Osteocyte (in vitro differentiated cells): ENCODE measurements at regions not wholly inside any gene's neighbourhood (a gene's known extent, or its start where the extent isn't known, plus 50 kb on each side); places are given as distances from the start of the nearest gene placed in this dataset.

Experiments used
- DNase-seq: peaks from one replicate; pipeline ENCODE4 v3.0.0; 2021; ENCODE audit warnings: mixed read lengths; ENCODE audit not compliant: unreplicated experiment; ENCODE audit errors: extremely low spot score
- H3K27ac Mint-ChIP-seq: one replicate; pipeline ENCODE4 v1.8.0; 2021; ENCODE audit warnings: mild to moderate bottlenecking, mixed read lengths; ENCODE audit not compliant: unreplicated experiment
- H3K27me3 Mint-ChIP-seq: one replicate; pipeline ENCODE4 v1.8.0; 2021; ENCODE audit warnings: mixed read lengths; ENCODE audit not compliant: unreplicated experiment
- H3K36me3 Mint-ChIP-seq: one replicate; pipeline ENCODE4 v1.8.0; 2021; ENCODE audit warnings: mixed read lengths; ENCODE audit not compliant: unreplicated experiment
- H3K4me1 Mint-ChIP-seq: one replicate; pipeline ENCODE4 v1.8.0; 2021; ENCODE audit warnings: mixed read lengths; ENCODE audit not compliant: unreplicated experiment
- H3K4me3 Mint-ChIP-seq: one replicate; pipeline ENCODE4 v1.8.0; 2021; ENCODE audit warnings: mild to moderate bottlenecking, moderate library complexity, mixed read lengths; ENCODE audit not compliant: unreplicated experiment
- H3K9me3 Mint-ChIP-seq: one replicate; pipeline ENCODE4 v1.8.0; 2021; ENCODE audit warnings: mixed read lengths; ENCODE audit not compliant: unreplicated experiment
- CTCF ChIP-seq: fragments of 200-600 bp; sonication (generic); IDR thresholded peaks from 2 replicates; pipeline ENCODE4 v1.5.0; 2021; ENCODE audit warnings: antibody characterized with exemption, mild to moderate bottlenecking, moderate library complexity

GRCh38 chr21:35674895-35675470 is 385.3 kb downstream of the SETD4 start:
- H3K4me3 Mint-ChIP-seq: no peak overlapping the region
- H3K36me3 Mint-ChIP-seq: no peaks in the 10 kb centered on the region
- TF ChIP-seq CTCF: no peak
- no peak for DNase-seq
- peaks cover 20% of the 10 kb centered on the region for H3K27me3 Mint-ChIP-seq
- no peak overlapping the region for H3K27ac Mint-ChIP-seq
- H3K4me1 Mint-ChIP-seq: no peaks in the 10 kb centered on the region
- no peaks in the 10 kb centered on the region for H3K9me3 Mint-ChIP-seq

GRCh38 chr21:35674091-35674671 is 386.1 kb downstream of the SETD4 start:
- Mint-ChIP-seq H3K27me3 (peaks cover 17% of the 10 kb centered on the region), H3K9me3 (no peaks in the 10 kb centered on the region)
- TF ChIP-seq CTCF: no peak

GRCh38 chr21:35672313-35672712 is 388.0 kb downstream of the SETD4 start:
- Mint-ChIP-seq H3K36me3 (no peaks in the 10 kb centered on the region), H3K4me1 (no peaks in the 10 kb centered on the region), H3K4me3 (no peak overlapping the region), H3K9me3 (no peaks in the 10 kb centered on the region), H3K27me3 (peaks cover 20% of the 10 kb centered on the region), H3K27ac (no peak overlapping the region)
- DNase-seq: no peak
- no peak for TF ChIP-seq CTCF

More at GRCh38 chr21:35674091-35674671, 386.1 kb downstream of the SETD4 start:
- H3K27ac Mint-ChIP-seq: no peak overlapping the region
- DNase-seq: no peak
- no peaks in the 10 kb centered on the region for H3K36me3 Mint-ChIP-seq
- H3K4me3 Mint-ChIP-seq: no peak overlapping the region
- no peaks in the 10 kb centered on the region for H3K4me1 Mint-ChIP-seq

- H3K27ac Mint-ChIP-seq: no peak overlapping the region
- H3K27me3 Mint-ChIP-seq: peaks cover 46% of the 10 kb centered on the region
- DNase-seq: no peak
- TF ChIP-seq CTCF: no peak
- no peak overlapping the region for H3K4me3 Mint-ChIP-seq
- no peaks in the 10 kb centered on the region for H3K9me3 Mint-ChIP-seq
- H3K36me3 Mint-ChIP-seq: no peaks in the 10 kb centered on the region
- no peaks in the 10 kb centered on the region for H3K4me1 Mint-ChIP-seq
These were observed 395.6 kb downstream of the SETD4 start for GRCh38 chr21:35664683-35665082.

GRCh38 chr21:35663856-35664606 is 396.3 kb downstream of the SETD4 start:
- H3K9me3 Mint-ChIP-seq: no peaks in the 10 kb centered on the region
- DNase-seq: no peak
- TF ChIP-seq CTCF: no peak
- no peak overlapping the region for H3K27ac Mint-ChIP-seq
- H3K27me3 Mint-ChIP-seq: peaks cover 45% of the 10 kb centered on the region
- no peaks in the 10 kb centered on the region for H3K4me1 Mint-ChIP-seq
- no peak overlapping the region for H3K4me3 Mint-ChIP-seq
- no peaks in the 10 kb centered on the region for H3K36me3 Mint-ChIP-seq
